Thyroid gland (tissue), 4 donors: ENCODE measurements at regions not wholly inside any gene's neighbourhood (a gene's known extent, or its start where the extent isn't known, plus 50 kb on each side); places are given as distances from the start of the nearest gene placed in this dataset.

Experiments used
- POLR2A ChIP-seq, 2 donors: fragments of 450-650 bp; IDR thresholded peaks; one replicate each; pipeline ENCODE4 v1.6.1; 2017; ENCODE audit warnings: antibody characterized with exemption in 2 of 2, mild to moderate bottlenecking in 2 of 2, moderate library complexity in 1 of 2
- TF ChIP-seq, protein P1 (sequence below), 6 experiments: fragments of 200-600 bp in 3 of 6; fragments of 450-650 bp in 3 of 6; sonication (generic) in 3 of 6; IDR thresholded peaks; one replicate each; pipeline ENCODE4 v1.5.1; 2016 to 2019; ENCODE audit warnings: antibody characterized with exemption in 6 of 6, mild to moderate bottlenecking in 2 of 6, inconsistent platforms in 1 of 6, moderate library complexity in 1 of 6

GRCh38 chr10:33945051-33945450, 610.6 kb upstream of the NRP1 start:
- TF ChIP-seq, protein P1, sequence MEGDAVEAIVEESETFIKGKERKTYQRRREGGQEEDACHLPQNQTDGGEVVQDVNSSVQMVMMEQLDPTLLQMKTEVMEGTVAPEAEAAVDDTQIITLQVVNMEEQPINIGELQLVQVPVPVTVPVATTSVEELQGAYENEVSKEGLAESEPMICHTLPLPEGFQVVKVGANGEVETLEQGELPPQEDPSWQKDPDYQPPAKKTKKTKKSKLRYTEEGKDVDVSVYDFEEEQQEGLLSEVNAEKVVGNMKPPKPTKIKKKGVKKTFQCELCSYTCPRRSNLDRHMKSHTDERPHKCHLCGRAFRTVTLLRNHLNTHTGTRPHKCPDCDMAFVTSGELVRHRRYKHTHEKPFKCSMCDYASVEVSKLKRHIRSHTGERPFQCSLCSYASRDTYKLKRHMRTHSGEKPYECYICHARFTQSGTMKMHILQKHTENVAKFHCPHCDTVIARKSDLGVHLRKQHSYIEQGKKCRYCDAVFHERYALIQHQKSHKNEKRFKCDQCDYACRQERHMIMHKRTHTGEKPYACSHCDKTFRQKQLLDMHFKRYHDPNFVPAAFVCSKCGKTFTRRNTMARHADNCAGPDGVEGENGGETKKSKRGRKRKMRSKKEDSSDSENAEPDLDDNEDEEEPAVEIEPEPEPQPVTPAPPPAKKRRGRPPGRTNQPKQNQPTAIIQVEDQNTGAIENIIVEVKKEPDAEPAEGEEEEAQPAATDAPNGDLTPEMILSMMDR (IDR thresholded peaks at IDR 0.05) = no peak
- TF ChIP-seq POLR2A (IDR thresholded peaks at IDR 0.05) = no peak
